SIG-M5 (cell line): ENCODE measurements at regions not wholly inside any gene's neighbourhood (a gene's known extent, or its start where the extent isn't known, plus 50 kb on each side); places are given as distances from the start of the nearest gene placed in this dataset.
"Not testable (repeated sequence)": the region's sequence is repeated elsewhere in the genome, so short reads cannot be mapped to it uniquely, and the experiment has no call there.

Experiments used
- DNase-seq: peaks from one replicate; lab custom pipeline; 2025; lab: John Stamatoyannopoulos, UW

GRCh38 chr16:29294951-29295795 lies 111.3 kb downstream of the NPIPB11 start:
- not testable (repeated sequence) for DNase-seq

- DNase-seq = not testable (repeated sequence)
Measured at GRCh38 chr16:29294400-29294933, 112.0 kb downstream of the NPIPB11 start.

DNA sequence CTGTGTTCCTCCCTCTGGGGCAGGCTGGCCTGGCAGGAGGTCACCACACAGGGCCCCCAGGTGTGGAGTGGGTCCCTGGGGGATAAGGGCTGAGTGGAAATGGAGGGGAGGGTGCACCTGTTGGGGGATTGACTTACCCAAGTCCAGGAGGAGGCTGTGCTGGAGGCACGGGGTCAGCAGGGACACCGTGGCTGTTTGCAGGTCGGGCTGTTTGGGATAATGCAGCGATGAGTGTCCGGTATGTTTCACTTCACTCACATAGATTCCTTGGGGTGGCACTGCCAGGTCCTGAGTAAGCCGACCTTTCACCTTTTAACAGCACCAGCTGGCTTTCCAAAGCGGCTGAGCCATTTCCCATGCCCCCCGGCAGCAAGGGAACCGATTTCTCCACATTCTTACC lies 113.0 kb downstream of the NPIPB11 start:
- DNase-seq = not testable (repeated sequence)

GRCh38 chr16:29292952-29293471 lies 113.5 kb downstream of the NPIPB11 start:
- DNase-seq = not testable (repeated sequence)

- DNase-seq = not testable (repeated sequence)
Measured at GRCh38 chr16:29291329-29292271, 114.9 kb downstream of the NPIPB11 start.

DNA sequence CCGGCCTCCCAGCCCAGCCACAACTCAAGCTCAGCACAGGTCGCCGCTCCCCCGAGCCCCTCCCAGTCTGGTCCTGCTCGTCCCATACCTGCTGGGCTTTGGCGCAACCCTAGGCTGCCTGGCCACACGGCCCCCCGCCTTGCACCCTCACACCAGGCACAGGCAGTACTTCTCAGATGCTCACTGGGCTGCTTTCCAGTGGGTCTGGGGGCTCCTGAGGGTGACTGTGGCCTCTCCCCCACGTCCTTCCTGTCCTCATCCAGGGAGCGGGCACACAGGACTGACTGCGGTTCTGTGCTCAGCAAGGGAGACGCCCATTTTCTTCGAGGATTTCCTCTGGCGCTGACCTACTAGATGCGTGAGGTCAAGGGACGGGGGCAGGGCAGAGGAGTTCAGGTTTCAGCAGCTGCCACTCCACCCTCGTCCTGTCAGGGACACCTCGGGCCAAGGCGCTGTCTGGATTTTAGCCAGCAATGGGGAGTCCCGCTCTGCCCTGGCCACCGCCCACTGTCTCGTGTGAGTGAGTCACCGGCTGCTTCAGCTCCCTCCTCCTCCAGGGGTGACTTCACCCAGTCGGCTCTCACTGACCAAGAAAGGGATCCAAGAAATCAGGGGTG lies 115.8 kb downstream of the NPIPB11 start:
- no peak for DNase-seq

DNA sequence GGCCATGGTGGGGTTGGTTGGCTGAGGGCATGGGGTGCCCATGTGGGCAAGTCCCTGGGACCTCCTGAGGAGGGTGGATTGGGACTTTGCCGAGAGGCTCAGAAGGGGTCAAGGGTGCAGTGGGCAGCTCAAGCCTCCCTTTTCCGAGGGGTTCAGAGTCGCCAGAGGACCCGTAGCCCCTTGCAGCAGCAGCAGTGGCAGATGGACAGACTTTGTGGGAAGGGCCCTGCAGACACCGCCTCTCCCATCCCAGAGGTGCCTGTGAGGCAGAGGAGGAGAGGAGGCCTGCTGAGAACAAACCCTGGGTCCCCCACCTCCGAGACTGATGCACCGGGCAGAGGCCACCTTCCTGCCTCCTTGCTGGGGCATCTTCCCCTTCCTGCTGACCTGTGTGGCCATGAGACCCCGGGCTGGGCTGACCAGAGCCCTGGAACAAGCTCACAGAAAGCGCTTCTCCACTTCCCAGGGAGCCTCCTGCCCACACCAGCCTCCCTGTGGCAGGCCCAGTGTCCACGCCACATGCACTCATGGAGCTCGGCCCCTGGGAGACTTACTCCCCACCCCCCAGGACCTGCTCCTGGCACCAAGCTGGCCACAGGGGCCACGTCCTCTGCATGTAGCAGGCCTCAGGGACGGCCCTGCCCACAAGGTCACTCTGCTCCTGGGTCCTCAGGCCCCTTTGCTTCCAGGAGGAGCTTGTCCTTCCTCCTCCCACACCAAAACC lies 116.8 kb downstream of the NPIPB11 start:
- not testable (repeated sequence) for DNase-seq

DNA sequence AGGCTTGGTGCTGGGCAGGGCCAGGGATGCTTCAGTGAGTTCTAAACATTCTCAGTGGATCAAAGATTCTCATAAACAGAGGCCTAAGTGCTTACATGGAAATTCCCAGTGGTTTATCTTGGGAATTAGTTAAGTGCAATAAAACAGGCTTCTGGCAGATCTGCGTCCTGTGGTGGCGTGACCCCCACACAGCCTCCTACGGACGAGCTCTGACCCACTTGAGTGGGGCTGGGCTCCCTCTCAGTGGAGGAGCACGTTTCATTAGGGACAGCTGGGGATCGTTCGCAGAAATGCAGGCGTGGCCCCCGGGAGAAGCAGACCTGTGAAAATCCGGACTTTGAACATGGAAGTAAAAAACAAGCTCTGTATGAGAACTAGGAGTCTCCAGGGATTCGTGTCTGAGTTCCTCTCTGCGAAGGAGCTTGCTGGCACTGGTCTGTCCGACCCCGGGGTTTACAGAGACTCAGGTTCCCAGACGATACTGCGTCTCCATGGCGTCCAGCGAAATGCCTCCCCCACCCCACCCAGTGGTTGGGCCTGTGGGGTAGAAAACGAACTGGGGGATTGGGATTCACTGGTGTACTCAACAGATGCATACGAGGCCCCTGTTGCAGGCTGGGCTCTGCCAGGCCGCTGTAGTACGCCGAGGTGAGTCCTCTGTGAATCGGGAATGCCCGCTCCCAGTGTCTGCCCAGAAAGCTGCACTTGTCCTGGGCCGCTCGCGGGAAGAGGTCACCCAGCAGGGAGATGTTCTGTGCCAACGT lies 117.6 kb downstream of the NPIPB11 start:
- not testable (repeated sequence) for DNase-seq

DNA sequence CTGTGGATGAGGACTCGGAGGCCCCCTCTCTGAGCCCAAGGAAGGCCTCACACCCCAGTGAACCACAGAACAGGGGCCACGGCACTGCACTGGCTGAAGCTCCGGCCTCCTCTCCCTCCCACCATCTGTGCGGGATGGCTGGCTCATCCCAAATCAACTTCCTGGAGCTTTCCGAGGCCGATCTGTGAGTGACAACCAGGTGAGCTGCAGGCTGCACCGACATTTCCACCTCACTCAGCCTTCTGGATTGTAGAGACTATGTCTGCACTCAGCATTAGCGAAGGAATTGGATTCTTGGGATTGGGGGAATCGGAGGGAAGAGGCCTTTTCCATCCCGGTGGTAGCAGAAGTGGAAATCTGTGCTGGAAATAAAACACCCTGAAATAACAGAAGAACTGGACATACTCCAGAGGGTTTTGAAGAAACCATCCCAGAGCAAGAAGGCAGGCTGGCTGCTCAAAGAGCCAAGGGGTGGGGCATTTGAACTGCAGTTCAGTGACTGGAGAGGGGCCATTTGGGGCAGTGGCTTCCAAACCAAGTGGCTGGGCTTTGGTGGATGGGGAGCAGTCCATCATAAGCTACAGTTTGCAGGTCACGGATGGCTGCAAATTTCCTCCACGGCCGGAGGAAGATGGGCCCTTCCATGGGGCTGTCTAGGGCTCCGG lies 118.5 kb downstream of the NPIPB11 start:
- not testable (repeated sequence) for DNase-seq

- not testable (repeated sequence) for DNase-seq
Measured at GRCh38 chr16:29287246-29287645, 119.3 kb downstream of the NPIPB11 start.

DNA sequence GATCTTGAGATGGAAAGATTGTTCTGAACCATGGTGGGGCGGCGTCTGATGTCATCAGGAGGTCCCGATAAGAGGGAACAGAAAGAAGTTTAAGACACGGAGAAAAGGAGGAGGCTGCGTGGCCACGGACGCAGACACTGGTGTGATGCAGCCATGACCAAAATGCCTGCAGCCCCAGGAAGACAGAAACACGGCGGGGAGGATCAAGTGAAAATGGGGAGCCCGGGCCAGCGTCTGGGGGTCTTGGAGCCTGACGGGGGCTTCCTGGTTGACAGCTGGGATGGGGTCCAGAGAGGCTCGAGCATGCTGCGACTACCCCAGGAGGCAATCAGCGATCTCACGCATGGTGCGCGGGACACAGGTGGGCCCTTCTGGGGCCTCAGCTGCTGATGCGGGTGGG lies 119.7 kb downstream of the NPIPB11 start:
- DNase-seq = not testable (repeated sequence)

- DNase-seq = not testable (repeated sequence)
Measured at GRCh38 chr16:29286161-29286560, 120.3 kb downstream of the NPIPB11 start.

- not testable (repeated sequence) for DNase-seq
Measured at GRCh38 chr16:29285151-29285885, 121.2 kb downstream of the NPIPB11 start.

GRCh38 chr16:29284723-29285122 lies 121.8 kb downstream of the NPIPB11 start:
- DNase-seq = not testable (repeated sequence)

- DNase-seq = not testable (repeated sequence)
Measured at GRCh38 chr16:29284159-29284558, 122.4 kb downstream of the NPIPB11 start.

- DNase-seq = not testable (repeated sequence)
Measured at GRCh38 chr16:29278097-29278871, 128.2 kb downstream of the NPIPB11 start.

DNA sequence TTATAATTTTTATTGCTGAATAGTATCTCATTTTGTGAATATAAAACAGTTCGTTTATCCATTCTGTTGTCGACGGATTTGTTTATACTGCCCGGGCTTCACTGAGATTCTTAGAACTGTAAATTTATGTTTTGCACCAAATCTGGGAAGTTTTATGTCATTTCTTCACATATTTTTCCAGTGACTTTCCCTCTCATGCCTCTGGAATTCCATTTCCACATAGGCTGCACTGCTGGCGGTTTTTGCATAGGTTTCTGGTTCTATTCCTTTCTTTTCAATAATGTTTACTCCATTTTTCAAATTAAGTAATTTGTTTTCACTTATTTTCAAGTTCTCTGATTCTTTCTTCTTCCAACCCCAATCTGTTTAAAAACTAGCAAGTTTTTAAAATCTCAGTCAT lies 130.1 kb downstream of the NPIPB11 start:
- DNase-seq = not testable (repeated sequence)
